Neural progenitor cell (in vitro differentiated cells): ENCODE measurements at regions not wholly inside any gene's neighbourhood (a gene's known extent, or its start where the extent isn't known, plus 50 kb on each side); places are given as distances from the start of the nearest gene placed in this dataset.

Source experiments
- DNase-seq: peaks from one replicate; pipeline ENCODE4 v3.0.0-alpha.2; 2016; ENCODE audit warnings: low spot score
- H2AFZ ChIP-seq: fragments of 200-600 bp; sonication (generic); replicated peaks from 2 replicates; pipeline ENCODE4 v1.6.1; 2016; ENCODE audit warnings: antibody characterized with exemption
- H3F3A ChIP-seq: fragments of 200-600 bp; sonication (generic); 2 replicates; pipeline ENCODE4 v1.6.1; 2016; ENCODE audit warnings: antibody characterized with exemption, low read depth
- H3K27ac ChIP-seq: fragments of 200-600 bp; sonication (generic); 2 replicates; pipeline ENCODE4 v1.5.1; 2016; ENCODE audit warnings: mild to moderate bottlenecking
- H3K27me3 ChIP-seq: fragments of 200-600 bp; sonication (generic); 2 replicates; pipeline ENCODE4 v1.6.1; 2016; ENCODE audit warnings: mild to moderate bottlenecking, moderate library complexity
- H3K36me3 ChIP-seq: fragments of 200-600 bp; sonication (generic); 2 replicates; pipeline ENCODE4 v1.5.1; 2016
- H3K4me1 ChIP-seq: fragments of 200-600 bp; sonication (generic); 2 replicates; pipeline ENCODE4 v1.6.1; 2016; ENCODE audit warnings: mixed run types
- H3K4me2 ChIP-seq: fragments of 200-600 bp; sonication (generic); 2 replicates; pipeline ENCODE4 v1.6.1; 2016
- H3K4me3 ChIP-seq: fragments of 200-600 bp; sonication (generic); 2 replicates; pipeline ENCODE4 v1.5.1; 2016
- H3K79me2 ChIP-seq: fragments of 200-600 bp; sonication (generic); 2 replicates; pipeline ENCODE4 v1.6.1; 2016; ENCODE audit warnings: low read depth
- H3K9ac ChIP-seq: fragments of 200-600 bp; sonication (generic); 2 replicates; pipeline ENCODE4 v1.6.1; 2016
- H3K9me3 ChIP-seq: fragments of 200-600 bp; sonication (generic); 2 replicates; pipeline ENCODE4 v1.5.1; 2016; ENCODE audit warnings: low read depth
- H4K20me1 ChIP-seq: fragments of 200-600 bp; sonication (generic); 2 replicates; pipeline ENCODE4 v1.6.1; 2016; ENCODE audit warnings: low read depth
- H3K27ac Mint-ChIP-seq: 3 replicates; pipeline ENCODE4 v1.8.0; 2021; ENCODE audit warnings: mixed read lengths
- H3K27me3 Mint-ChIP-seq: 2 replicates; pipeline ENCODE4 v1.8.0; 2022; ENCODE audit warnings: low read depth, mild to moderate bottlenecking, inconsistent platforms, moderate library complexity, mixed read lengths; ENCODE audit not compliant: insufficient read depth
- H3K36me3 Mint-ChIP-seq: 3 replicates; pipeline ENCODE4 v1.8.0; 2021; ENCODE audit warnings: mixed read lengths
- H3K4me1 Mint-ChIP-seq: 3 replicates; pipeline ENCODE4 v1.8.0; 2021; ENCODE audit warnings: mixed read lengths
- H3K4me3 Mint-ChIP-seq: 3 replicates; pipeline ENCODE4 v1.8.0; 2021; ENCODE audit warnings: mild to moderate bottlenecking, moderate library complexity, mixed read lengths
- H3K9me3 Mint-ChIP-seq: 3 replicates; pipeline ENCODE4 v1.8.0; 2020; ENCODE audit warnings: mixed read lengths
- EZH2 ChIP-seq: fragments of 200-600 bp; sonication (generic); IDR thresholded peaks from 2 replicates; pipeline ENCODE4 v1.6.1; 2017; ENCODE audit warnings: antibody characterized with exemption, mild to moderate bottlenecking, moderate library complexity
- EZH2phosphoT487 ChIP-seq: fragments of 200-600 bp; sonication (generic); IDR thresholded peaks from 2 replicates; pipeline ENCODE4 v1.6.1; 2017; ENCODE audit warnings: antibody characterized with exemption
- TF ChIP-seq, protein P1 (sequence below): fragments of 200-600 bp; sonication (generic); IDR thresholded peaks from 2 replicates; pipeline ENCODE4 v1.5.1; 2017; ENCODE audit warnings: antibody characterized with exemption, mild to moderate bottlenecking

DNA sequence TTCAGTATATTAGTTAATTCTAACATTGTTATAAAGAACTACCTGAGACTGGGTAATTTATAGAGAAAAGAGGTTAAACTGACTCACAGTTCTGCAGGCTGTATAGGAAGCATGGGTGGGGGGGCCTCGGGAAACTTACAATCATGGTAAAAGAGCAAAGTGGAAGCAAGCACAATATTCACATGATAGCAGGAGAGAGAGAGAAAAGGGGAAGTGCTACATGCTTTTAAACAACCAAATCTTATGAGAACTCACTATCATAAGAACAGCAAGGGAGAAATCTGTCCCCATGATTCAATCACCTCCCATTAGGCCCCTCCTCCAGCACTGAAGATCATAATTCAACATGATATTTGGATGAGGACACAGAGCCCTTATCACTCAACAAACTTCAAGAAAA is 324.9 kb downstream of the ZNF608 start:
- H3K27ac Mint-ChIP-seq, result no peak overlapping the region
- H3K27me3 Mint-ChIP-seq, result peaks cover 2% of the 10 kb centered on the region
- Histone ChIP-seq H3K79me2 (no peaks in the 10 kb centered on the region), H3K36me3 (peaks cover 6% of the 10 kb centered on the region), H2AFZ (no peak overlapping the region), H3K27ac (no peak overlapping the region), H3K9ac (no peak overlapping the region), H3K4me2 (no peak overlapping the region), H3K27me3 (no peaks in the 10 kb centered on the region), H3F3A (no peaks in the 10 kb centered on the region), H3K4me3 (no peak overlapping the region), H3K4me1 (no peaks in the 10 kb centered on the region), H4K20me1 (no peaks in the 10 kb centered on the region), H3K9me3 (no peaks in the 10 kb centered on the region)
- no peak overlapping the region for H3K4me3 Mint-ChIP-seq
- H3K9me3 Mint-ChIP-seq, result peaks cover 39% of the 10 kb centered on the region
- H3K36me3 Mint-ChIP-seq, result peaks cover 8% of the 10 kb centered on the region
- no peak for TF ChIP-seq EZH2phosphoT487
- H3K4me1 Mint-ChIP-seq, result peaks cover 8% of the 10 kb centered on the region
- no peak for DNase-seq

DNA sequence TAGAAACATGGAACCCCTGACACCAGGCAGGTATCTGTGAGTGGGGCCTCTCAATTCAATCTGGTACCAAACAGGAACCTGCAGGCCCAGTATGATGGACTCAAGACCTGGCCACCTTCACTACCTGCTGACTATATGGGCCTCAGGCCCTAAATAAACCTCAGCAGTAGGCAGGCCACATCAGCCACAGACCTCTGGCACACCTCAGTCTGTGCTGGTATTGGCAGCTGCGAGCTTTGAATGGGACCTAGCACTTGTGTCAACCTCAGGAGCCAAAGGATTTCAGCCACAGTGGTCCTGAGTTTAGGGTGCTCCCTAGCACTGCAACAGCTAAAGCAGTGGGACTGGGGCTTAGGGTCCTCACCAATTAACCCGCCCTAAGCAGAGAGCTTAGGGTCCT is 325.5 kb downstream of the ZNF608 start:
- Histone ChIP-seq H3K4me2 (no peak overlapping the region), H4K20me1 (no peaks in the 10 kb centered on the region), H3K27ac (no peak overlapping the region), H3K9ac (no peak overlapping the region), H3K27me3 (no peaks in the 10 kb centered on the region), H3K4me3 (no peak overlapping the region), H3K9me3 (no peaks in the 10 kb centered on the region), H3K4me1 (no peaks in the 10 kb centered on the region), H3K36me3 (peaks cover 6% of the 10 kb centered on the region), H3F3A (no peaks in the 10 kb centered on the region), H2AFZ (no peak overlapping the region), H3K79me2 (no peaks in the 10 kb centered on the region)
- Mint-ChIP-seq H3K36me3 (peaks cover 7% of the 10 kb centered on the region), H3K27me3 (peaks cover 2% of the 10 kb centered on the region), H3K27ac (no peak overlapping the region), H3K4me1 (peaks cover 8% of the 10 kb centered on the region), H3K4me3 (no peak overlapping the region), H3K9me3 (peaks cover 38% of the 10 kb centered on the region)
- DNase-seq, result no peak
- TF ChIP-seq, protein P1, sequence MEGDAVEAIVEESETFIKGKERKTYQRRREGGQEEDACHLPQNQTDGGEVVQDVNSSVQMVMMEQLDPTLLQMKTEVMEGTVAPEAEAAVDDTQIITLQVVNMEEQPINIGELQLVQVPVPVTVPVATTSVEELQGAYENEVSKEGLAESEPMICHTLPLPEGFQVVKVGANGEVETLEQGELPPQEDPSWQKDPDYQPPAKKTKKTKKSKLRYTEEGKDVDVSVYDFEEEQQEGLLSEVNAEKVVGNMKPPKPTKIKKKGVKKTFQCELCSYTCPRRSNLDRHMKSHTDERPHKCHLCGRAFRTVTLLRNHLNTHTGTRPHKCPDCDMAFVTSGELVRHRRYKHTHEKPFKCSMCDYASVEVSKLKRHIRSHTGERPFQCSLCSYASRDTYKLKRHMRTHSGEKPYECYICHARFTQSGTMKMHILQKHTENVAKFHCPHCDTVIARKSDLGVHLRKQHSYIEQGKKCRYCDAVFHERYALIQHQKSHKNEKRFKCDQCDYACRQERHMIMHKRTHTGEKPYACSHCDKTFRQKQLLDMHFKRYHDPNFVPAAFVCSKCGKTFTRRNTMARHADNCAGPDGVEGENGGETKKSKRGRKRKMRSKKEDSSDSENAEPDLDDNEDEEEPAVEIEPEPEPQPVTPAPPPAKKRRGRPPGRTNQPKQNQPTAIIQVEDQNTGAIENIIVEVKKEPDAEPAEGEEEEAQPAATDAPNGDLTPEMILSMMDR, result no peak
- TF ChIP-seq EZH2phosphoT487 (no peak), EZH2 (no peak)

DNA sequence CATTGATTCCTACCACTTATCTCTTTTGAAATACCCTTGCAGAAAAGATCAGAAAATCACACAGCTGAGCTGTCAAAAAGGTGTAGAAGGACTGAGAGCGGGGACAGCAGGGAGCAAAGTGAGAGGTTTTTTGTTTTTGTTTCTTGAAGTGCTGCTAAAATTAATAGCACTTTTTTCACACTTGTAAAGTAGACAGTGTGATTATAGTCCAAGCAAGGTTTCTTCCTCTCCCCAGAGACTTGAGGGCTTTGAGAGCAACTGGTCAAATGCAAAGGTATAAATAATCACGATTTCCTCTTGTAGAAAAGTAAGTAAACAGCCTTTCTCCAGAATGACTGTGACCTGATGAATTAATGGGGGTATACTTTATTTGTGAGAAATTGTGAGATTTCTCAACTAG is 326.9 kb downstream of the ZNF608 start:
- no peaks in the 10 kb centered on the region for H4K20me1 ChIP-seq
- H3K4me1 ChIP-seq, result no peaks in the 10 kb centered on the region
- Mint-ChIP-seq H3K27me3 (no peaks in the 10 kb centered on the region), H3K4me1 (peaks cover 8% of the 10 kb centered on the region), H3K9me3 (peaks cover 29% of the 10 kb centered on the region), H3K27ac (no peak overlapping the region), H3K36me3 (peaks cover 3% of the 10 kb centered on the region), H3K4me3 (no peak overlapping the region)
- H3F3A ChIP-seq, result no peaks in the 10 kb centered on the region
- no peaks in the 10 kb centered on the region for H3K79me2 ChIP-seq
- no peak overlapping the region for H2AFZ ChIP-seq
- H3K27me3 ChIP-seq, result no peaks in the 10 kb centered on the region
- TF ChIP-seq EZH2phosphoT487 (no peak), EZH2 (no peak)
- TF ChIP-seq, protein P1, result no peak
- no peak for DNase-seq
- no peak overlapping the region for H3K4me3 ChIP-seq
- H3K9me3 ChIP-seq, result no peaks in the 10 kb centered on the region
- no peak overlapping the region for H3K9ac ChIP-seq
- no peak overlapping the region for H3K4me2 ChIP-seq
- H3K27ac ChIP-seq, result no peak overlapping the region
- H3K36me3 ChIP-seq, result peaks cover 6% of the 10 kb centered on the region

DNA sequence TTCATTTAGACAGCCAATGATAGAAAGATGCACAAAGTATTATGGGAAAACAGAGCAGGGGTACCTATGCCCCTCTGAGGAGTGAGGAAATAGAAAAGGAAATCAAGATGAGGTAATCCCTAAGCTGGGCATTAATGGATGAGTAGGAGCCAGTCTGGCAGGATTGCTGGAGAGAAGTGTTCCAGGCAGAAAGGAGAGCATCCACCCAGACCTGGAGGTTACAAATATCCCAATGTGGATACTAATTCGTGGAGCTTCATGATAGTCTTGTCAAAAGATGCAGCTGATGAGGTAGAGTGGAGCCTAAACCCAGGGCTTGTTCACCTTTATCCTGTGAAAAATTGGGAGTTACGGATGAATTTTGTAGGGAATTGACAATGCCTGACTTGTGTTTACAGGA is 328.0 kb downstream of the ZNF608 start:
- TF ChIP-seq, protein P1, result no peak
- TF ChIP-seq EZH2, result no peak
- TF ChIP-seq EZH2phosphoT487, result no peak
- Histone ChIP-seq H3K4me2 (no peak overlapping the region), H3K4me1 (no peaks in the 10 kb centered on the region), H3K36me3 (peaks cover 6% of the 10 kb centered on the region), H3K79me2 (no peaks in the 10 kb centered on the region), H3K9ac (no peak overlapping the region), H2AFZ (no peak overlapping the region), H3K4me3 (no peak overlapping the region), H3K27ac (no peak overlapping the region), H4K20me1 (no peaks in the 10 kb centered on the region), H3F3A (no peaks in the 10 kb centered on the region), H3K9me3 (no peaks in the 10 kb centered on the region), H3K27me3 (no peaks in the 10 kb centered on the region)
- no peak for DNase-seq
- Mint-ChIP-seq H3K4me1 (peaks cover 8% of the 10 kb centered on the region), H3K4me3 (no peak overlapping the region), H3K27ac (no peak overlapping the region), H3K27me3 (no peaks in the 10 kb centered on the region), H3K36me3 (no peaks in the 10 kb centered on the region), H3K9me3 (peaks cover 27% of the 10 kb centered on the region)
